ENCODE measurements at regions not wholly inside any gene's neighbourhood (a gene's known extent, or its start where the extent isn't known, plus 50 kb on each side); places are given as distances from the start of the nearest gene placed in this dataset.

- no peak for TF ChIP-seq CTCF (IDR thresholded peaks at IDR 0.05 in 4 of 5, conservative IDR thresholded peaks at IDR 0.05 in 1 of 5)
- no peak for TF ChIP-seq POLR2A (IDR thresholded peaks at IDR 0.05)
These were observed 250.0 kb downstream of the MIAT start for GRCh38 chr22:26907366-26907765.

All from gastrocnemius medialis (tissue), 4 donors.